Nephron progenitor cell (in vitro differentiated cells): ENCODE measurements at regions not wholly inside any gene's neighbourhood (a gene's known extent, or its start where the extent isn't known, plus 50 kb on each side); places are given as distances from the start of the nearest gene placed in this dataset.
"Not testable (repeated sequence)": the region's sequence is repeated elsewhere in the genome, so short reads cannot be mapped to it uniquely, and the experiment has no call there.

ENCODE experiments used
- DNase-seq: peaks from one replicate; pipeline ENCODE4 v3.0.0; 2021
- H3K27ac Mint-ChIP-seq: 2 replicates; pipeline ENCODE4 v1.8.0; 2021; ENCODE audit warnings: mild to moderate bottlenecking, moderate library complexity, mixed read lengths
- H3K27me3 Mint-ChIP-seq: 2 replicates; pipeline ENCODE4 v1.8.0; 2021; ENCODE audit warnings: mild to moderate bottlenecking, low read depth, mixed read lengths; ENCODE audit not compliant: poor library complexity
- H3K36me3 Mint-ChIP-seq: 2 replicates; pipeline ENCODE4 v1.8.0; 2021; ENCODE audit warnings: low read depth, mixed read lengths
- H3K4me1 Mint-ChIP-seq: 2 replicates; pipeline ENCODE4 v1.8.0; 2021; ENCODE audit warnings: mixed read lengths
- H3K4me3 Mint-ChIP-seq: 2 replicates; pipeline ENCODE4 v1.8.0; 2021; ENCODE audit warnings: mild to moderate bottlenecking, moderate library complexity, mixed read lengths
- H3K9me3 Mint-ChIP-seq: 2 replicates; pipeline ENCODE4 v1.8.0; 2021; ENCODE audit warnings: mild to moderate bottlenecking, moderate library complexity, mixed read lengths
- TF ChIP-seq, protein P1 (sequence below): fragments of 200-600 bp; sonication (generic); IDR thresholded peaks from 2 replicates; pipeline ENCODE4 v1.5.0; 2021; ENCODE audit warnings: antibody characterized with exemption

DNA sequence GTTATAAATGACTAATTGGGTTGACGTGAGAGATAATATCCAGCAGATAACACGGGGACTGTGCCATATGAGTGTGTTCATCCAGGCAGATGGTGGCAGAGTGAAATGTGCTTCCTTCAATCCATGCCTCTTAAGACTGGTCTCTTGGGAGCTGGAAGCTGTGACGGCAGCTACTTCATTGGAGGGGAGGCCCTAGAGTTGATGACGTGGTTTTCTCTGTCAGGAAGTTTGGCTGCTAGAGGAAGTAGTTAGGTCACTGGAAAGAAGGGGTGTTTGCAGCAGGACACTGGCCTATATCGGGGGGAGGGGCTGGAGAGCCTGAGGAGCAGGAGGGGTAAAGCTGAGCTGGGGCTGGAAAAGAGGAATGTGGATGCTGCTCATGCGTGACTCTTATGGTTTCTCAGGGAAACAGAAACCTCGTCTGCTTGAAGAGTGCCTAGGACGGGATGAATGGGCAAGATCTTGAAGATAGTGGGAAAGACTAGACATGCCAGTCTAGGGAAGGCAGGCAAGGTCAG is 3051.6 kb downstream of the RPIA start:
- not testable (repeated sequence) for H3K36me3 Mint-ChIP-seq, H3K27me3 Mint-ChIP-seq, H3K4me1 Mint-ChIP-seq, DNase-seq, H3K4me3 Mint-ChIP-seq, H3K27ac Mint-ChIP-seq
- peaks cover 53% of the 10 kb centered on the region for H3K9me3 Mint-ChIP-seq

DNA sequence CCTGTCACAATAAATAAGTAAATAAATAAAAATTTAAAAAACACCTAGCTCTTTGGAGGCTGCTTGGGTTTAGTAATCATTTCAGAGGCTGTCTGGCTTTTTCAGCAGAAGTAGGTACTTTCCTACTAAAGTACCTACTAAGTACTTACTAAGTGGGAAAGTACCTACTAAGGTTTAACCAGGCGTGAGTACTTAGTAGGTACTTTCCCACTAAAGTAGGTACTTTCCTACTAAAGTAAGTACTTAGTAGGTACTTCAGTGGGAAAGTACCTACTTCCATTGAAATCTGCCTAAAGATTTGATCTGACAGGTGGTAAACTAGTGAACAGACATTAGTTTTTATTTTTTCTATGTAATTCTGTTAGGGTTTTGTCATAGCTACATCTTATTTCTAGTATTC is 3052.4 kb downstream of the RPIA start:
- not testable (repeated sequence) for H3K36me3 Mint-ChIP-seq, DNase-seq, H3K4me3 Mint-ChIP-seq, H3K4me1 Mint-ChIP-seq, H3K27ac Mint-ChIP-seq, H3K27me3 Mint-ChIP-seq
- H3K9me3 Mint-ChIP-seq, result peaks cover 56% of the 10 kb centered on the region

DNA sequence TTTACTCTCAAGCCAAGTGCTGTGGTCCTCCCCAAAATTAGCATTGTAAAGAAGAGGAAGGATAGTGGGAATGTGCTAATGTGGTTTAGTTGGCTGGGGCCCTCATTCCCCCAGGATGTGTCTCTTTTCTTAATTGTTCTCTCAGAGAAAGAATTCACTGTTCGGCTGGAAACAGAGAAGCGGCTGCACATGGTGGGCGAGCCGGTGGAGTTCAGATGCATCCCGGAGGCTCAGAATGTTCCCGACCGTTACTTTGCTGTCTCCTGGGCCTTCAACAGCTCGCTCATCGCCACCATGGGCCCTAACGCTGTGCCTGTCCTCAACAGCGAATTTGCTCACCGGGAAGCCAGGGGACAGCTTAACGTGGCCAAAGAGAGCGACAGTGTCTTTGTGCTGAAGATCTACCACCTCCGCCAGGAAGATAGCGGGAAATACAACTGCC is 3053.2 kb downstream of the RPIA start:
- H3K4me1 Mint-ChIP-seq, H3K36me3 Mint-ChIP-seq, DNase-seq, H3K27ac Mint-ChIP-seq, H3K27me3 Mint-ChIP-seq, H3K4me3 Mint-ChIP-seq: not testable (repeated sequence)
- H3K9me3 Mint-ChIP-seq, result peaks cover 63% of the 10 kb centered on the region

DNA sequence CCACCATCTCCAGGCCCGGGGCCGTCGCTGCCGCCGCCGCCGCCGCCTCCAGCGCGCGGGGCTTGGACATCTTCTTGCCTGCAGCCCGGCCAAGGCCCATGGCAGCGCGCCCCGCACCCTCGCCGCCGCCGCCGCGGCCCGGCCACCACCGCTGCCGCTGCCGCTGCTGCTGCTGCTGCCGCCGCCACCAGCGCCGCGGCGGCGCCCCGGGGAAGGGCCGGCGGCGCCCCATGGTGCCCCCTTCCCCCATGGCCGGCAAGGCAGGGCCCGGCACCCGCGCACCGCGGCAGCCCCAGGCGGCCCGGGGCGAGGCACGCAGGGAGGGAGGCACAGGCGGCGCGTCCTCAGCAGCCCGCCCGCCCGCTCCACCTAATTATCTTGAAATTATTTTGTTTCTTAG is 3057.4 kb downstream of the RPIA start:
- peaks cover 42% of the 10 kb centered on the region for H3K9me3 Mint-ChIP-seq
- TF ChIP-seq, protein P1, sequence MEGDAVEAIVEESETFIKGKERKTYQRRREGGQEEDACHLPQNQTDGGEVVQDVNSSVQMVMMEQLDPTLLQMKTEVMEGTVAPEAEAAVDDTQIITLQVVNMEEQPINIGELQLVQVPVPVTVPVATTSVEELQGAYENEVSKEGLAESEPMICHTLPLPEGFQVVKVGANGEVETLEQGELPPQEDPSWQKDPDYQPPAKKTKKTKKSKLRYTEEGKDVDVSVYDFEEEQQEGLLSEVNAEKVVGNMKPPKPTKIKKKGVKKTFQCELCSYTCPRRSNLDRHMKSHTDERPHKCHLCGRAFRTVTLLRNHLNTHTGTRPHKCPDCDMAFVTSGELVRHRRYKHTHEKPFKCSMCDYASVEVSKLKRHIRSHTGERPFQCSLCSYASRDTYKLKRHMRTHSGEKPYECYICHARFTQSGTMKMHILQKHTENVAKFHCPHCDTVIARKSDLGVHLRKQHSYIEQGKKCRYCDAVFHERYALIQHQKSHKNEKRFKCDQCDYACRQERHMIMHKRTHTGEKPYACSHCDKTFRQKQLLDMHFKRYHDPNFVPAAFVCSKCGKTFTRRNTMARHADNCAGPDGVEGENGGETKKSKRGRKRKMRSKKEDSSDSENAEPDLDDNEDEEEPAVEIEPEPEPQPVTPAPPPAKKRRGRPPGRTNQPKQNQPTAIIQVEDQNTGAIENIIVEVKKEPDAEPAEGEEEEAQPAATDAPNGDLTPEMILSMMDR, result no peak
- H3K27me3 Mint-ChIP-seq, result peaks cover 3% of the 10 kb centered on the region
- no peak overlapping the region for H3K27ac Mint-ChIP-seq
- DNase-seq, result peak; percentile 5
- no peak overlapping the region for H3K4me3 Mint-ChIP-seq
- H3K36me3 Mint-ChIP-seq, result no peaks in the 10 kb centered on the region
- H3K4me1 Mint-ChIP-seq, result no peaks in the 10 kb centered on the region

DNA sequence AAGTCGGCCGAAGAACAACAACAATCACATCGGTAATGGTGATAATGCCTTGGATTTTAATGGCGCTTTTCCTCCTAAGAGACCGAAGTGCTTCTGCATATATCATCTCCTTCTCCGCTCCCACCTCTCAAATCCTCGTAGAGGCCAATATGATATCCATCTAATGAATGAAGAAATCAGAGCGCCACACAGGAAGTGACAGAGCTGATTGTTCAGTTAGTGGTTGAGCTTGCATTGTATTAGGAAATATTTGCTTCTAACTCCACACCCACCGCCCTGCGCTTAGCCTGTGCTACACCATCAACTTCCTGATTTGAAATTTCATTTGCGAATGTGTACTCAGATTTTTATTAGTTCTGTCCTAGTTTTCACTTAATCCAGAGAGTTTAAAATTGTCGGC is 3058.2 kb downstream of the RPIA start:
- H3K4me3 Mint-ChIP-seq, result not testable (repeated sequence)

DNA sequence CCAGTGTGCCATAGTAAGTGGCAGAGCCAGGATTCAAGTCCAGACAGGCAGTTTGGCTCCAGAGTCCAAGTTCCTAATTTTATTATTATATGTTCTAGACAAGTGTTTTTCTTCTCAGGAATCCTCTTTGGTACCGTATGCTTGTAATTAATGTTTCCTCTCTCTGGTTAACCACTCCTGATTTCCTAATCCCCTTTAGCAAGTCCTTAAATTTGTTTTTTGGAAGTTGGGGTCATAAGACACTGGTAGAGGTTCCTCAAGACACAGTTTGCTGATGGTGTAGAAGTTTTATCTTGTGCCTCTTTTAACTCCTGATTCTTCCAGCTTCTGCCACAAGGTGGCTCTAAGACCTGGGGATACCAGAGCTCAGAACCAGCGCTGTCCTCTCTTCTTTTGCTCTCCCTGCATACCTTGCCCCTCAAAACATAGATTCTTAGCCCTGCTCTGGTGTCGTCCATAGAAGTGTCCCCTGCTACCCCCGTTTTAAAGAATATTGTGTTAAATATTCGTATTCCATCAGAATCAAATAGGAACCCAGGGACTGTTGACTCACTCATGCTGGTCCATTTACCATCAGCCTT is 3068.0 kb downstream of the RPIA start:
- not testable (repeated sequence) for H3K27ac Mint-ChIP-seq, DNase-seq, H3K36me3 Mint-ChIP-seq, H3K4me3 Mint-ChIP-seq, H3K27me3 Mint-ChIP-seq, H3K4me1 Mint-ChIP-seq
- peaks cover 34% of the 10 kb centered on the region for H3K9me3 Mint-ChIP-seq

More for the DNA sequence above, 3058.2 kb downstream of the RPIA start:
- H3K9me3 Mint-ChIP-seq, result peaks cover 34% of the 10 kb centered on the region
- not testable (repeated sequence) for H3K27ac Mint-ChIP-seq, H3K36me3 Mint-ChIP-seq, DNase-seq, H3K27me3 Mint-ChIP-seq, H3K4me1 Mint-ChIP-seq

DNA sequence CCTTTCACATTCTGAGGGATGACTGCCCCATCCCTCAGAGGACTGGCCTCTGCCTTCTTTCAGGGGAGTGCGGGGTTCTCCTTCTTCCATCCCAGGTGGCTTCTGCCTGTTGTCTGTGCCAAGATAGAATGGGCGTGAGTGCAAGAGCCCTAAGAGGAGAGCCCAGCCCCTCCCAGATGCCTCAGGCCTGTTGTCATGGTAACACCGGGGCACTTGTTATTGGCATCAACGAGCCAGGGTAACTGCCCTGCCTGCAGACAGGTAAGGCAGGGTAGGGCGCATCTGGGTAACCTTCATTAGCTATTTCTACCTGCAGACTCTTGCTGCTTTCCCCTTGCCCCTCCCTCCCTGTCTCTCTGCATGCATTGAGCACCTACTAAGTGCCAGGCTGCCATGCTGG is 3069.2 kb downstream of the RPIA start:
- H3K4me3 Mint-ChIP-seq, H3K36me3 Mint-ChIP-seq, H3K4me1 Mint-ChIP-seq, H3K27me3 Mint-ChIP-seq, DNase-seq, H3K27ac Mint-ChIP-seq: not testable (repeated sequence)
- peaks cover 38% of the 10 kb centered on the region for H3K9me3 Mint-ChIP-seq

DNA sequence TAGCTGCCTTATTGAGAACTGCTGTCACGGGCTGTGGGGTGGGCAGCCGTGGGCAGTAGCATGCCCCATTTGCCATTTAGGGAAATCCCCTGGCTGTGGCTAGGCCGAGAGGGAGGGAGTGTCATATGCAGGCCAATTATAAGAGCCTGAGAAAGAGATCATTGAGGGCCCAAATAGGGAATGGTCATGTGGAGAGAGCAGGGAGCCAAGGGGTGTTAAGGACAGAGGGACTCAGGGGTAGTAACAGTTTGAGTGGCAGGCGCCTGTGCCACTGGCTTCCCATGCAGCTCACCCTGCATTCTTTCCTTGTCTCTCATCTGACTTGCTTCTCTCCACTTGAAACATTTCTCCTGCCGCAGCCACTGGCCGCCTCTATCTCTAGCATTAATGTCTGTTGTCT is 3070.8 kb downstream of the RPIA start:
- peaks cover 40% of the 10 kb centered on the region for H3K9me3 Mint-ChIP-seq
- H3K4me1 Mint-ChIP-seq, H3K36me3 Mint-ChIP-seq, H3K27me3 Mint-ChIP-seq, DNase-seq, H3K4me3 Mint-ChIP-seq, H3K27ac Mint-ChIP-seq: not testable (repeated sequence)

DNA sequence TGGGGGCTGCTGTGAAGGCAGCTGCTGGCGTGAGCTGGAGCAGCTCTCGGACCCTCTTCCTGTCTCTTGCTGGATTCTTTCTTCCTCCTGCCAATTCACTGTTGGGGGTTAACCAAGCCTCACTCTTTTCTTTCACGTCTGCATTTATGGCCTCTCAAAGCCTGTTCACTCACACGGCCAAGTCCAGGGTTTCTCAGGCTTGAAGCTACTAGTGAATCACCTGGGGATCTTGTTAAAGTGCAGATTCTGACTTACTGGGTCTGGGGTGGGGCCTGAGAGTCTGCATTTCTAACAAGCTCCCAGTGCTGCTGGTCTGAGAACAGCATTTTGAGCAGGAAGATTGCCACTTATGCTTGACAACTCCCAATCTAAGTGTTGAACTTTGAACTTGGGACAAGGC is 3072.2 kb downstream of the RPIA start:
- peaks cover 43% of the 10 kb centered on the region for H3K9me3 Mint-ChIP-seq
- H3K27ac Mint-ChIP-seq, H3K36me3 Mint-ChIP-seq, H3K4me1 Mint-ChIP-seq, H3K27me3 Mint-ChIP-seq, H3K4me3 Mint-ChIP-seq, DNase-seq: not testable (repeated sequence)

DNA sequence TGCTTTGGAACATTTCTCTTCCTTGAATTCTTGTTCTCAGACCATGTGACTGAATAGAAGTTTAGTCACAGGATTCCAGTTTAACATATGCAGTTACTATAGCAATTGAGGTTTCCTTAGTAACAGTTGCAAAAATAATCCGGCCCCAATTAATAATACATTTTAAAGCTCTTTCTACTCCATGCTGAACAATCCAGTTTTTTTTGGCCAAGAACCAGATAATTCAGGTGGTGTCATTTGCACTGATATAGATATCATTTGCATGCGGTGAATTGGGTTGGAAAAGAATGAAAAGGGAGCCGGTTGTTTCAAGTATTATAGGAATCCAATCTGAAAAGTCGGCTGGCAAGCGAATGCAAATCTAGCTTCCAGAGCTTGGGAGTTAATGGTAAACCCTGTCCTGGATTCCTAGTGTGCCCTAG is 3073.1 kb downstream of the RPIA start:
- DNase-seq, H3K27ac Mint-ChIP-seq, H3K4me3 Mint-ChIP-seq, H3K27me3 Mint-ChIP-seq, H3K4me1 Mint-ChIP-seq, H3K36me3 Mint-ChIP-seq: not testable (repeated sequence)
- peaks cover 48% of the 10 kb centered on the region for H3K9me3 Mint-ChIP-seq

DNA sequence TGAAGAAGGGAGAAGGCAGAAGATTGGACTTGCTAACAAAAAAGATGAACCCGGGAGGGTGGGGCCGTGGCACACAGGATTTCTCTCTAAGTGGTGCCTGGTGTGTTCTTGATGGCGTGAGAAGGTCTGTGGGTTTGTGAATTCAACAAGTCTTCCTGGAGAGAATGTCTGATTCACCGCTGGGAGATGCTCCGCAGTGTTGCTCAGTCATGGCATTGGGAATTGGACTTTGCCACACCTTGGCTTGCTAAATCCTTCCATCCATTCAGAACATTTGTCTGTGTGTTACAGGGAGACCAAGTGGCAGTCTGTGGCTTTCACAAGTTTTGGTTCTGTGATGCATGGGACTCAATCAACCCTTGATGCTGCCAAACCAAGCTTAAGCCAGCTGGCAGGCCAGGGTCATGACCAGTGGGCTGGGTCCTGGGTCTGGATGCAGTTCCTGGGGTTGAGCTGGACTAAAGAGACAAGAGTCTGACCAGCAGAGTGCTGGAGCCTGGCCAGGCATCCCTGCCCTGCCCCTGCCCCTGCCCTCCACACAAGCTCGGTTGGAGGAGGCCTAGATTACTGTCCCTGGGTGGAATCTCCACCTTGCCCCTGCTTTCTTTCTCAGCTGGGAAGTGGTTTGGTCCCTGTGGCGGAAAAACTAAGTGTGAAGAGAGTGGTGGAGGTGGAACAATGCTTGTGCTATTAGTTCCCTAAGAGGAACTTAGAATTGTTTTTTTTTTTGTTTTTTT is 3073.7 kb downstream of the RPIA start:
- not testable (repeated sequence) for H3K36me3 Mint-ChIP-seq, H3K27ac Mint-ChIP-seq, H3K4me3 Mint-ChIP-seq, H3K27me3 Mint-ChIP-seq, DNase-seq, H3K4me1 Mint-ChIP-seq
- peaks cover 44% of the 10 kb centered on the region for H3K9me3 Mint-ChIP-seq

DNA sequence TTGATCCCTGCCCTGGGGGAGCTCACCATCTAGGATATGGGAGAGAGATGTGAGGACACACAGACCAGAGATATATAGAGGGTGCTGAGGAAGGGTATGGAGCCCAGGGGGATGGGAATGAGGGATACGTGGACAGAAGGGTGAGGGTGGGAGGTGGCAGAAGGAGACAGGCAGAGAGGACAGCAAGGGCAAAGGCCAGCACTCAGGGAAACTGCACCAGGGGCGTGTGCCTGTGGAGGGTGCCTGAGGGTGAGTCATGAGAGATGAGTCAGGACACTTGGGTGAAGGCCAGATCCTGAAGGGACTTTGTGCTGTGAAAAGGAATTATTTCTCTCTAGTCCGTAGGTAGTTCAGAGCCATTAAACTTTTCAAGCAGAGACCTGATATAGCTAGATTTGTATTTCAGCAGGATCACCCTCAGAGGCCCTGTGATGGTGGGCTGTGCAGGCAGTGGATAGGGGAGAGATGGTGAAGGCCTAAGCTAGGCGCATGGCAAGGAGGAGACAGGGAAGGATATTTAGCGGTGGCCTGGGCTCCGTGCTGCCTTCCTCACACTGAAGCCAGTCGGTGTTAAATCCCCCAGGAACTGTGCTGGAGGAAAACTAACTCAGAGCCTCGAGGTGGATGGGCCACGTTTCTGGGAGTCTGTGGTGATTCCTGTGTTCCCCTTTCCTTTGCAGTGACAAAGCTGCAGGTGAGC is 3075.0 kb downstream of the RPIA start:
- H3K4me1 Mint-ChIP-seq, DNase-seq, H3K27me3 Mint-ChIP-seq, H3K36me3 Mint-ChIP-seq, H3K27ac Mint-ChIP-seq, H3K4me3 Mint-ChIP-seq: not testable (repeated sequence)
- H3K9me3 Mint-ChIP-seq, result peaks cover 49% of the 10 kb centered on the region

DNA sequence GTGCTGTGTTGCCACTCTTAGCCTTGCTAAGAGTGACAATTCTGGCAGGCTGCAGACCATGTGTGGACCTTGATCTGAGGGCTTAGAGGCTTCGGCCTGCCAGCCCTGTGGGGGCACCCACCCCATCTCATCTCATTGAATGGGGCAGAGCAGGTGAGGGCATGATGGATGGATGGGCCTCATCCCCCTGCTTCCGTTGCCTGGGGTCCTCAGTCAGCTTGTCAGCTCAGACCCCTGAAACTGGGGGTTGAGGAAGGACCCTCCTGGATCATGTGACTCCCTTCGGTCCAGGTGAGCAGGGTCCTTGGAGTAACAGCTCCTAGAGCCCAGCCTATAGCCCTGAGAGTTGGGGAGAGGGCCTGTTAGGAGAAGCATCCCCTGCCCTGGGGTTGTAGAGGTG is 3076.8 kb downstream of the RPIA start:
- H3K9me3 Mint-ChIP-seq, result peaks cover 46% of the 10 kb centered on the region
- not testable (repeated sequence) for H3K27ac Mint-ChIP-seq, H3K27me3 Mint-ChIP-seq, H3K4me1 Mint-ChIP-seq, DNase-seq, H3K4me3 Mint-ChIP-seq, H3K36me3 Mint-ChIP-seq
